ENCODE measurements at regions not wholly inside any gene's neighbourhood (a gene's known extent, or its start where the extent isn't known, plus 50 kb on each side); places are given as distances from the start of the nearest gene placed in this dataset.

GRCh38 chr17:70375406-70375805 lies 206.1 kb downstream of the KCNJ2 start:
- TF ChIP-seq YY1 (IDR thresholded peaks at IDR 0.05; ENCODE audit: low read depth) (no peak), FOXM1 (IDR thresholded peaks at IDR 0.05; ENCODE audit: borderline replicate concordance, low read depth) (no peak), MAX (IDR thresholded peaks at IDR 0.05) (no peak), RAD21 (IDR thresholded peaks at IDR 0.05; ENCODE audit: low read depth) (no peak), ZBTB7A (IDR thresholded peaks at IDR 0.05; ENCODE audit: low read depth) (no peak)

- TF ChIP-seq NFIC (IDR thresholded peaks at IDR 0.05) (no peak), RAD21 (IDR thresholded peaks at IDR 0.05; ENCODE audit: low read depth) (no peak), TCF12 (IDR thresholded peaks at IDR 0.05; ENCODE audit: low read depth) (no peak), CREB1 (IDR thresholded peaks at IDR 0.05; ENCODE audit: low read depth) (no peak), REST (IDR thresholded peaks at IDR 0.05; ENCODE audit: low read depth) (no peak), FOXM1 (IDR thresholded peaks at IDR 0.05; ENCODE audit: borderline replicate concordance, low read depth) (no peak), CEBPB (IDR thresholded peaks at IDR 0.05) (no peak), TAF1 (IDR thresholded peaks at IDR 0.05; ENCODE audit: low read depth) (no peak), EP300 (IDR thresholded peaks at IDR 0.05; ENCODE audit: borderline replicate concordance) (no peak), TEAD4 (IDR thresholded peaks at IDR 0.05) (no peak), EGR1 (IDR thresholded peaks at IDR 0.05) (no peak), ZBTB7A (IDR thresholded peaks at IDR 0.05; ENCODE audit: low read depth) (no peak), USF1 (IDR thresholded peaks at IDR 0.05) (no peak), MAX (IDR thresholded peaks at IDR 0.05) (no peak), YY1 (IDR thresholded peaks at IDR 0.05; ENCODE audit: low read depth) (no peak)
These were observed 206.8 kb downstream of the KCNJ2 start for GRCh38 chr17:70375813-70376770.

GRCh38 chr17:70377654-70378053 lies 208.3 kb downstream of the KCNJ2 start:
- TF ChIP-seq ZBTB7A (IDR thresholded peaks at IDR 0.05; ENCODE audit: low read depth), result no peak
- TF ChIP-seq CEBPB (IDR thresholded peaks at IDR 0.05), result no peak
- no peak for TF ChIP-seq MAX (IDR thresholded peaks at IDR 0.05)
- TF ChIP-seq TEAD4 (IDR thresholded peaks at IDR 0.05), result no peak
- TF ChIP-seq CREB1 (IDR thresholded peaks at IDR 0.05; ENCODE audit: low read depth), result no peak
- no peak for TF ChIP-seq RAD21 (IDR thresholded peaks at IDR 0.05; ENCODE audit: low read depth)
- TF ChIP-seq YY1 (IDR thresholded peaks at IDR 0.05; ENCODE audit: low read depth), result no peak
- no peak for TF ChIP-seq EGR1 (IDR thresholded peaks at IDR 0.05)
- TF ChIP-seq REST (IDR thresholded peaks at IDR 0.05; ENCODE audit: low read depth), result no peak
- TF ChIP-seq EP300 (IDR thresholded peaks at IDR 0.05; ENCODE audit: borderline replicate concordance), result no peak
- no peak for TF ChIP-seq NFIC (IDR thresholded peaks at IDR 0.05)
- TF ChIP-seq TCF12 (IDR thresholded peaks at IDR 0.05; ENCODE audit: low read depth), result no peak
- TF ChIP-seq USF1 (IDR thresholded peaks at IDR 0.05), result no peak
- TF ChIP-seq TAF1 (IDR thresholded peaks at IDR 0.05; ENCODE audit: low read depth), result no peak
- no peak for TF ChIP-seq FOXM1 (IDR thresholded peaks at IDR 0.05; ENCODE audit: borderline replicate concordance, low read depth)

- TF ChIP-seq RAD21 (IDR thresholded peaks at IDR 0.05; ENCODE audit: low read depth) (no peak), CEBPB (IDR thresholded peaks at IDR 0.05) (no peak), USF1 (IDR thresholded peaks at IDR 0.05) (no peak), FOXM1 (IDR thresholded peaks at IDR 0.05; ENCODE audit: borderline replicate concordance, low read depth) (no peak), NFIC (IDR thresholded peaks at IDR 0.05) (no peak), YY1 (IDR thresholded peaks at IDR 0.05; ENCODE audit: low read depth) (no peak), EP300 (IDR thresholded peaks at IDR 0.05; ENCODE audit: borderline replicate concordance) (no peak), TEAD4 (IDR thresholded peaks at IDR 0.05) (no peak), ZBTB7A (IDR thresholded peaks at IDR 0.05; ENCODE audit: low read depth) (no peak), TAF1 (IDR thresholded peaks at IDR 0.05; ENCODE audit: low read depth) (no peak)
These were observed 208.7 kb downstream of the KCNJ2 start for GRCh38 chr17:70378076-70378475.
